C1 segment of cervical spinal cord (tissue), 14 donors: ENCODE measurements at regions not wholly inside any gene's neighbourhood (a gene's known extent, or its start where the extent isn't known, plus 50 kb on each side); places are given as distances from the start of the nearest gene placed in this dataset.

Source experiments
- DNase-seq, 14 donors: peaks; one replicate each; lab custom pipeline; 2025; lab: John Stamatoyannopoulos, UW

GRCh38 chr13:95447814-95448213, 104.7 kb upstream of the CLDN10 start:
- DNase-seq: no peak

DNA sequence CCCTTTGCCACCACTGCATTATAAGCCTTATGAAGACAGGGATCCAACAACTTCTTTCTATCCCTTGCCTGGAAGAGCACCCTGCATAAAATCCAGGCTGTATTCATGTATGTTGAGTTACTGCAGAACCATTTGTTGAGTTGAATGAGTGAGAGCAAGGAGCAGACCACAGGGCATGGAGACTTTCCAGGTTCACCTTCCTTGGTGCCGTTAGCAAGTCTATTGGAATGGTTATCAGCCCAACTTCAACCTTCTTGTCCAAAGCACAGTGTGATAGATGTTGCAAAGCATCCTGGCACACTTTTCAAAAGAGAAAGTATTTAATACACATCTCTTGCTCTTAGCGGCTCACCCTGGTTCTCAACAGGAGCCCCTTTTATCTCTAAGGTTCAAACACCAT, 100.9 kb upstream of the CLDN10 start:
- DNase-seq: no peak

GRCh38 chr13:95452375-95452774, 100.1 kb upstream of the CLDN10 start:
- no peak for DNase-seq

GRCh38 chr13:95455782-95456181, 96.7 kb upstream of the CLDN10 start:
- DNase-seq: no peak

DNA sequence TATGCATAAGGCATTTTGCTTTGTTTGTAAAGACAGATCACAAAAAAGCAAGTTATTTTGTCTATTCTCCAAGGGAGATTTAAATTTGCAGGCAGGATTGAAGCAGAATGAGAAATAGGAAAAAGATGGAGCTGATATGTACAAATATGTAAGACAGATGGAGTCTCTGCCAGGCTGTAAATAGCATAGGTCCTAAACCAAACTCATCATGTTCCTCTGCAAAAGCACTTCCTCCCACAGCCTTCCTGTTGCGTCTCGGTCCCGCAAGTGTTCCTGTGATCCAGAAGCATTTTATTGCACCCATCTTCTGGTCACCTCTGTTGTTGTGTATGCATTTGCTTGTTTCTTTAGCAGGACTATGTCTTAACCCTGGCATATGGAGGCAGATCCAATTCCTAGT, 95.7 kb upstream of the CLDN10 start:
- DNase-seq: no peak

DNA sequence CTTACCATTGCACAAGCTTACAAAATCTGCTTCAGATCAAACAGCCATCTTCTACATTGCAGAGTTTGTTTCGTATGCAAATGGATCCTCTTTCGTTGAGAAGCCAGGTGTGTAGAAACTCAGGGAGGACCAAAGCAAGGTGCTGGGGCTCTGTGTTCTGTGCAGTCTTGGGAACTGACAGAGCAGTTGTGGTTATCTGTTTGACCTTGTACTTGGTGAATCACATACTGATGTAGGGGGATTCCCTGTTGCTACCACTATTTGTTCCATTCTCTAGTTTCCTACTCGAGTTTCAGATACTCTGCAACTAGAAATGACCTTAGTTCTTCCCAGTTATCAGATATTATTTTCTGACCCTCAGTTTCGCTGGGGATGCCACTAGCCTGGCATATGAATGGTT, 95.2 kb upstream of the CLDN10 start:
- no peak for DNase-seq

- DNase-seq: no peak
These were observed 89.7 kb upstream of the CLDN10 start for GRCh38 chr13:95462801-95463200.

GRCh38 chr13:95463531-95463930, 89.0 kb upstream of the CLDN10 start:
- no peak for DNase-seq

GRCh38 chr13:95470574-95471366, 81.8 kb upstream of the CLDN10 start:
- DNase-seq: no peak

- DNase-seq: no peak
These were observed 80.6 kb upstream of the CLDN10 start for GRCh38 chr13:95471960-95472359.

DNA sequence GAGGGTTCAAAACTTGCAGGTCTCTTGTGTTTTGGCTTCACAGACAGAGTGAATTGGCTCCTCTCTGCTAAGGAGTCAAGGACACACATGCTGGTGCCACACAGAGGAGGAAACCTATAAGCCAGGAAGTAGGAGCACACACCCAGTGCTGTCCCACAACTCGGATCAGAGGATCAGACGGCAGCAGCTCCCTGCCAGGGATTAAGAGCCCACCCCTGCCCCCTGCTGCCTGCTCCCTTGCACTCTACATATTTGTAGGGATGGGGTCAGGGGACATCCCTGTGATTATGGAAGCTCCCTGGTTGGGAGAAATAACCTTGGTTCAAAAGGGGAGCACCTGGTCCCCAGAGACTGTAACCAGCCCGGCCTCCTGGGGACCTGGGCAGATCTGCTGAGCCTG, 77.5 kb upstream of the CLDN10 start:
- no peak for DNase-seq

GRCh38 chr13:95477187-95477586, 75.3 kb upstream of the CLDN10 start:
- DNase-seq: no peak

- no peak for DNase-seq
These were observed 72.8 kb upstream of the CLDN10 start for GRCh38 chr13:95479731-95480130.

GRCh38 chr13:95480131-95480545, 72.4 kb upstream of the CLDN10 start:
- peak in 4 of 14 donors; percentile 2 to 11 (median 8) for DNase-seq

GRCh38 chr13:95480791-95481780, 71.4 kb upstream of the CLDN10 start:
- DNase-seq: no peak

DNA sequence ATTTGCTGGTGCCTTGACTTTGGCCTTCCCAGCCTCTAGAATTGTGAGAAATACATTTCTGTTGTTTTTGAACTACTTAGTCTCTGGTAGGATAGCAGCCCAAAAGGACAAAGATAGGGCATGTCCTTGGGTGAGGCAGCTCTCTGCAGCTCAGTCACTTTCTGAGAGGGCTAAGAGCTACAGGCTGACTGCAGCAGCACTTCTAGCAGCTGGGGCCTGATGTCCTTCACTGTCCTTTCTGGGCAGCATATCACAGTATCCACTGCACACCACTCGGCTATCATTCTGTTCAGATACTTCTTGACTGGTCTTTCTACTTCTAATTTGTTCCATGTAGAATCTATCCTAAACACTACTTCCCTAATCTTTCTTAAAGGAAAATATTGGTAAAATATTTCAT, 68.5 kb upstream of the CLDN10 start:
- DNase-seq: no peak

GRCh38 chr13:95485045-95485517, 67.4 kb upstream of the CLDN10 start:
- no peak for DNase-seq

- no peak for DNase-seq
These were observed 66.9 kb upstream of the CLDN10 start for GRCh38 chr13:95485518-95486144.

- no peak for DNase-seq
These were observed 60.3 kb upstream of the CLDN10 start for GRCh38 chr13:95492044-95492801.

DNA sequence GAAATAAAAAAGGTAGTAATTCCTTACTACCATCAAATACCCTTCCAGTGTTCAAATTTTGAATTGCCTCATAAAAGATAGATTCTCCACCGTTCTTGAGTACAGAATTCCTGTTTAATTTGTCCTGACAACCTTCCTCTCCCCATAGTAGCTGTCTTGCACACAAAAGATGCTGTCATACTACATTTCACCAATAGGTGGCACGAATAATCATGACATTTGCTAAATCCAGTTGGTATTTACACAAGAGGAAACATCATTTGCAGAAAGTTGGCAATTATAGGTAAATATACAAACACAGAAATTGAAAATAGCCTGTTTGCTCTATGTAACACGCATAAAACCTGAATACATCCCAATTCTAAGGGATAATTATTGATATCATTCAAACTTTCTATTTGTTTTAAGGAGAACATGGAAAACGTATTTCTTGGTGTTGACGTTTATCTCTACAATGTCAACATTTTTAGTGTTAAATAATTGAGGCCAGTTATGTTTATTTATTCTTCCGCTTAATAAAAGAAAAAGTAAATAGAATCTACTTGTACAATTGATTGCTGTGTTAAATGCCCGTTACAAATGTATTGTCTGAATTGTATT, 58.3 kb upstream of the CLDN10 start:
- no peak for DNase-seq

GRCh38 chr13:95496485-95496884, 56.0 kb upstream of the CLDN10 start:
- DNase-seq: no peak
